Tibial nerve (tissue), 4 donors: ENCODE measurements at regions not wholly inside any gene's neighbourhood (a gene's known extent, or its start where the extent isn't known, plus 50 kb on each side); places are given as distances from the start of the nearest gene placed in this dataset.

Experiments used
- DNase-seq, 2 donors: peaks; one replicate each; pipeline ENCODE4 v3.0.0-alpha.2; 2019; ENCODE audit warnings: low spot score in 2 of 2
- H3K27ac ChIP-seq, 4 donors: fragments of 200-600 bp; sonication (generic) in 3 of 4; one replicate each; pipeline ENCODE4 v1.5.1; 2017 to 2019; ENCODE audit warnings: mild to moderate bottlenecking in 1 of 4
- H3K27me3 ChIP-seq, 2 donors: fragments of 200-600 bp; sonication (generic) in 1 of 2; one replicate each; pipeline versions ENCODE4 v1.5.1 to v1.6.0; 2017 to 2019
- H3K36me3 ChIP-seq, 3 donors: fragments of 200-600 bp; sonication (generic); one replicate each; pipeline ENCODE4 v1.5.1; 2018 to 2019
- H3K4me1 ChIP-seq, 4 donors: fragments of 200-600 bp; sonication (generic) in 3 of 4; one replicate each; pipeline ENCODE4 v1.5.1; 2017 to 2019
- H3K4me3 ChIP-seq, 4 donors: fragments of 200-600 bp; sonication (generic) in 3 of 4; one replicate each; pipeline ENCODE4 v1.5.1; 2017 to 2019; ENCODE audit warnings: mild to moderate bottlenecking in 1 of 4, moderate library complexity in 1 of 4
- H3K9me3 ChIP-seq, 4 donors: fragments of 200-600 bp; sonication (generic) in 3 of 4; one replicate each; pipeline ENCODE4 v1.5.1; 2017 to 2019
- EP300 ChIP-seq, 2 donors: sonication (generic); formaldehyde crosslinking; IDR thresholded peaks; one replicate each; pipeline ENCODE4 v1.6.1; 2017; ENCODE audit warnings: antibody characterized with exemption in 2 of 2, mild to moderate bottlenecking in 1 of 2
- POLR2A ChIP-seq, 2 donors: fragments of 450-650 bp; IDR thresholded peaks; one replicate each; pipeline ENCODE4 v1.6.1; 2017; ENCODE audit warnings: antibody characterized with exemption in 2 of 2, mild to moderate bottlenecking in 2 of 2, moderate library complexity in 2 of 2
- WGBS, 2 donors: methylation state at CpG; one replicate each; pipeline ENCODE4 v1.1.5; 2018; 5-methylcytosine and 5-hydroxymethylcytosine counted together
- TF ChIP-seq, protein P1 (sequence below), 5 experiments: fragments of 200-600 bp in 3 of 5; fragments of 450-650 bp in 2 of 5; sonication (generic) in 3 of 5; IDR thresholded peaks; one replicate each; pipeline ENCODE4 v1.5.1; 2016 to 2019; ENCODE audit warnings: antibody characterized with exemption in 5 of 5, mild to moderate bottlenecking in 3 of 5, moderate library complexity in 2 of 5

DNA sequence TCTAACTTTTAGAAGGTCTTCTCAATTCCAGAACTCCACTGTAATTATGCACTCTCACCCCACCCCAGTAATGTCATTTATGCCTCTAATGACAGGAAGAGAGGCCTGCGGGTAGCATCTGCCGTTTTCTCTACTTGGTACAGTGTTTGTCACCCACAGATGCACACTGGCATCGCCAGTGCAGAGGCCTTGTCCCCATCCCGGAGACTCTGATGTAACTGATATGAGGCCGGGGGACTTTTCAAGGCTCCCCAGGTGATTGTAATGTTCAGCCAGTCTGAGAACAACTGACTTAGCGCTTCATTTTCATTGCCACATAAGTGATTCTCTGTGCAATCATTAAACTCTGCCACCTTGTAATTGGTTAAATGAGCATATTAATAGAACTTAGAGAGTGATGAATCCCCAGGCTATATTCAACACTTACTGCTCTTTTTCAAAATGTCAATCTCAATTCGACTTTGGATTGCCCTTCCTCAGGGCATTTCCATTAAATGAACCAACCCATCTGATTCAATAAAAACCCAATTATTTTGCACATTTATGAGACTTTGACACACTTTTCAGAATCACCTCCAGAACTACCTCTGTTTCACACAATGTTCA is 113.2 kb downstream of the HERPUD2 start:
- no peak overlapping the region for H3K27ac ChIP-seq
- H3K4me3 ChIP-seq: no peak overlapping the region
- H3K36me3 ChIP-seq: no peaks in the 10 kb centered on the region
- H3K27me3 ChIP-seq: no peaks in the 10 kb centered on the region
- H3K9me3 ChIP-seq: peaks cover 0 to 2% (median 0%) of the 10 kb centered on the region in 4 donors
- no peak for DNase-seq
- H3K4me1 ChIP-seq: no peaks in the 10 kb centered on the region
- TF ChIP-seq, protein P1, sequence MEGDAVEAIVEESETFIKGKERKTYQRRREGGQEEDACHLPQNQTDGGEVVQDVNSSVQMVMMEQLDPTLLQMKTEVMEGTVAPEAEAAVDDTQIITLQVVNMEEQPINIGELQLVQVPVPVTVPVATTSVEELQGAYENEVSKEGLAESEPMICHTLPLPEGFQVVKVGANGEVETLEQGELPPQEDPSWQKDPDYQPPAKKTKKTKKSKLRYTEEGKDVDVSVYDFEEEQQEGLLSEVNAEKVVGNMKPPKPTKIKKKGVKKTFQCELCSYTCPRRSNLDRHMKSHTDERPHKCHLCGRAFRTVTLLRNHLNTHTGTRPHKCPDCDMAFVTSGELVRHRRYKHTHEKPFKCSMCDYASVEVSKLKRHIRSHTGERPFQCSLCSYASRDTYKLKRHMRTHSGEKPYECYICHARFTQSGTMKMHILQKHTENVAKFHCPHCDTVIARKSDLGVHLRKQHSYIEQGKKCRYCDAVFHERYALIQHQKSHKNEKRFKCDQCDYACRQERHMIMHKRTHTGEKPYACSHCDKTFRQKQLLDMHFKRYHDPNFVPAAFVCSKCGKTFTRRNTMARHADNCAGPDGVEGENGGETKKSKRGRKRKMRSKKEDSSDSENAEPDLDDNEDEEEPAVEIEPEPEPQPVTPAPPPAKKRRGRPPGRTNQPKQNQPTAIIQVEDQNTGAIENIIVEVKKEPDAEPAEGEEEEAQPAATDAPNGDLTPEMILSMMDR (IDR thresholded peaks at IDR 0.05): no peak
- TF ChIP-seq EP300 (IDR thresholded peaks at IDR 0.05) (no peak), POLR2A (IDR thresholded peaks at IDR 0.05) (no peak)
- 82% methylated on average over 7 of the region's 7 CpGs for WGBS, 2 donors

GRCh38 chr7:35576031-35576573 is 118.8 kb downstream of the HERPUD2 start:
- Histone ChIP-seq H3K27ac (no peak overlapping the region), H3K4me3 (no peak overlapping the region), H3K4me1 (no peaks in the 10 kb centered on the region), H3K36me3 (no peaks in the 10 kb centered on the region), H3K9me3 (peaks cover 0 to 2% (median 0%) of the 10 kb centered on the region in 4 donors), H3K27me3 (no peaks in the 10 kb centered on the region)
- TF ChIP-seq, protein P1 (IDR thresholded peaks at IDR 0.05): no peak
- TF ChIP-seq EP300 (IDR thresholded peaks at IDR 0.05) (no peak), POLR2A (IDR thresholded peaks at IDR 0.05) (no peak)
- DNase-seq: no peak
- 66 to 78% methylated on average over 5 of the region's 5 CpGs for WGBS, 2 donors

- Histone ChIP-seq H3K27me3 (no peaks in the 10 kb centered on the region), H3K27ac (no peak overlapping the region), H3K4me3 (no peak overlapping the region), H3K9me3 (no peaks in the 10 kb centered on the region), H3K4me1 (no peaks in the 10 kb centered on the region), H3K36me3 (no peaks in the 10 kb centered on the region)
- no peak for DNase-seq
- TF ChIP-seq POLR2A (IDR thresholded peaks at IDR 0.05) (no peak), EP300 (IDR thresholded peaks at IDR 0.05) (no peak)
- TF ChIP-seq, protein P1 (IDR thresholded peaks at IDR 0.05): no peak
- WGBS, 2 donors: 83 to 85% methylated on average over 3 of the region's 3 CpGs
Observed at GRCh38 chr7:35571611-35572240, 123.2 kb downstream of the HERPUD2 start.

- DNase-seq: no peak
- no peak overlapping the region for H3K27ac ChIP-seq
Observed at GRCh38 chr7:35570937-35571336, 124.0 kb downstream of the HERPUD2 start.

DNA sequence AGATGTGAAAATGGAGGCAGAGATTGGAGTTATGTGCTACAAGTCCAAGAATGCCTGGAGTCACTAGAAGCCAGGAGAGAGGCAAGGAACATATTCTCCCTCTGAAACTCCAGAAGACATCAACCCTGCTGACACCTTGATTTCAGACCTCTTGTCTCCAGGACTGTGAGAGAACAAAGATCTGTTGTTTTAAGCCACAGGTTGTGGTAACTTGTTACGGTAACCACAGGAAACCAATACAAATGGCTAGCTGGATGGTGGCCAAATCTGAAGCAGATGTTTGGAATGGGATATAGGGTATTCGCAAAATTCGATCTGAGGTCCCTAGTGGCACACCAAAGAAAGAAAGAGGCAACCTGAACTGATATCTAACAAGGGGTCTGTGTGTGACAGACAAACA is 129.0 kb downstream of the HERPUD2 start:
- WGBS, 2 donors: 31 to 41% methylated on average over 3 of the region's 3 CpGs
- H3K9me3 ChIP-seq: peaks cover 0 to 3% (median 0%) of the 10 kb centered on the region in 4 donors
- no peaks in the 10 kb centered on the region for H3K27me3 ChIP-seq
- TF ChIP-seq, protein P1 (IDR thresholded peaks at IDR 0.05): no peak
- TF ChIP-seq POLR2A (IDR thresholded peaks at IDR 0.05) (no peak), EP300 (IDR thresholded peaks at IDR 0.05) (no peak)
- H3K27ac ChIP-seq: no peak overlapping the region
- no peak overlapping the region for H3K4me3 ChIP-seq
- H3K4me1 ChIP-seq: no peaks in the 10 kb centered on the region
- no peaks in the 10 kb centered on the region for H3K36me3 ChIP-seq
- DNase-seq: no peak

More at GRCh38 chr7:35570937-35571336, 124.0 kb downstream of the HERPUD2 start:
- TF ChIP-seq EP300 (IDR thresholded peaks at IDR 0.05): no peak
- TF ChIP-seq POLR2A (IDR thresholded peaks at IDR 0.05): no peak
- TF ChIP-seq, protein P1 (IDR thresholded peaks at IDR 0.05): no peak
- Histone ChIP-seq H3K4me1 (no peaks in the 10 kb centered on the region), H3K36me3 (no peaks in the 10 kb centered on the region), H3K4me3 (no peak overlapping the region), H3K27me3 (no peaks in the 10 kb centered on the region), H3K9me3 (no peaks in the 10 kb centered on the region)
- 80 to 88% methylated on average over 5 of the region's 5 CpGs for WGBS, 2 donors
